ENCODE measurements at regions not wholly inside any gene's neighbourhood (a gene's known extent, or its start where the extent isn't known, plus 50 kb on each side); places are given as distances from the start of the nearest gene placed in this dataset.

DNA sequence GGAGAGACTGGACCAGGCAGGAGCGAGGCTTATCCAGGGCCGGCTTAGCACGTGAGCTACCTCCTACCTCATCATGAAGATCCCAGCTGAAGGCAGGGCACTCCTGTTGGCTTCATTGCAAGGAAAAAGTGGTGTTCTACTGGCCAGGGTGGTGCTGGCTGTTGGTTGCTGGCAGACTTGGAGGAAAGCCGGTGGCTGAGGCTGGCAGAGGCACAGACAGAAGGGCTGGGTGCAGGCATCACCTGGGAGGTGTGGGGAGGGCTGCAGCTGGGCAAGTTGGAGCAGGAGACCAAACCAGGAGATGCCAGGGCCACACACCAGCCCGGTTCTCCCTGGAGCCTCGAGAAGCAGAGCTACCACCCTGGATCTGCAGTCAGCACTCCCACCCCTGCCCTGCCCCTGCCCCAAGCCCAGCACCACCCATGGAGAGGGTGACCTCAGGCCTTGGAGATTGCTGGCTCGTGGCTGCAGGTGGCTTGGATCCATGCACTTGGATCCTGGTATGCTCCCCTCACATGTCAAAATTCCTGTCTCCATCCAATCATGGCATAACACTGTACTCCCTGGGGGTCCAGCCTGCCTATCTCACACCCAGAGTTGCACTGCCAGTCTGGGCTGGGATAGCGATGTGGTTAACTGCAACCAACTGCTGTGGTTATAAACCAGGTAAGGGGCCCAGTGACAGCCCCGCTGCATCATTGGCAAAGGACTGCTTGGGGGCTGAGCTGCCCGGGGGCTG, 49.7 kb downstream of the GLI2 start:
- Histone ChIP-seq H3K36me3 (ENCODE audit: control insufficient read depth, insufficient read depth, low read length) (no peaks in the 10 kb centered on the region), H3K27me3 (ENCODE audit: control insufficient read depth, insufficient read depth, low read length) (peaks cover 2% of the 10 kb centered on the region), H3K4me3 (ENCODE audit: low read depth, low read length) (no peak overlapping the region)
- peak; percentile 22 for DNase-seq (ENCODE audit: low read depth)
- TF ChIP-seq, protein P1, sequence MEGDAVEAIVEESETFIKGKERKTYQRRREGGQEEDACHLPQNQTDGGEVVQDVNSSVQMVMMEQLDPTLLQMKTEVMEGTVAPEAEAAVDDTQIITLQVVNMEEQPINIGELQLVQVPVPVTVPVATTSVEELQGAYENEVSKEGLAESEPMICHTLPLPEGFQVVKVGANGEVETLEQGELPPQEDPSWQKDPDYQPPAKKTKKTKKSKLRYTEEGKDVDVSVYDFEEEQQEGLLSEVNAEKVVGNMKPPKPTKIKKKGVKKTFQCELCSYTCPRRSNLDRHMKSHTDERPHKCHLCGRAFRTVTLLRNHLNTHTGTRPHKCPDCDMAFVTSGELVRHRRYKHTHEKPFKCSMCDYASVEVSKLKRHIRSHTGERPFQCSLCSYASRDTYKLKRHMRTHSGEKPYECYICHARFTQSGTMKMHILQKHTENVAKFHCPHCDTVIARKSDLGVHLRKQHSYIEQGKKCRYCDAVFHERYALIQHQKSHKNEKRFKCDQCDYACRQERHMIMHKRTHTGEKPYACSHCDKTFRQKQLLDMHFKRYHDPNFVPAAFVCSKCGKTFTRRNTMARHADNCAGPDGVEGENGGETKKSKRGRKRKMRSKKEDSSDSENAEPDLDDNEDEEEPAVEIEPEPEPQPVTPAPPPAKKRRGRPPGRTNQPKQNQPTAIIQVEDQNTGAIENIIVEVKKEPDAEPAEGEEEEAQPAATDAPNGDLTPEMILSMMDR (IDR thresholded peaks at IDR 0.05; ENCODE audit: insufficient read depth, low read length, severe bottlenecking), result no peak
- FAIRE-seq, result no peak

- DNase-seq (ENCODE audit: low read depth), result no peak
- TF ChIP-seq, protein P1 (IDR thresholded peaks at IDR 0.05; ENCODE audit: insufficient read depth, low read length, severe bottlenecking), result no peak
- H3K4me3 ChIP-seq (ENCODE audit: low read depth, low read length), result no peak overlapping the region
- H3K36me3 ChIP-seq (ENCODE audit: control insufficient read depth, insufficient read depth, low read length), result no peaks in the 10 kb centered on the region
- FAIRE-seq, result peak; percentile 32
- peaks cover 2% of the 10 kb centered on the region for H3K27me3 ChIP-seq (ENCODE audit: control insufficient read depth, insufficient read depth, low read length)
These were observed 50.6 kb downstream of the GLI2 start for GRCh38 chr2:120786038-120786960.

GRCh38 chr2:120787111-120787821, 51.6 kb downstream of the GLI2 start:
- DNase-seq (ENCODE audit: low read depth) (no peak), FAIRE-seq (no peak)
- H3K4me3 ChIP-seq (ENCODE audit: low read depth, low read length), result no peak overlapping the region
- TF ChIP-seq, protein P1 (IDR thresholded peaks at IDR 0.05; ENCODE audit: insufficient read depth, low read length, severe bottlenecking), result no peak
- H3K27me3 ChIP-seq (ENCODE audit: control insufficient read depth, insufficient read depth, low read length), result peaks cover 2% of the 10 kb centered on the region
- H3K36me3 ChIP-seq (ENCODE audit: control insufficient read depth, insufficient read depth, low read length), result no peaks in the 10 kb centered on the region

DNA sequence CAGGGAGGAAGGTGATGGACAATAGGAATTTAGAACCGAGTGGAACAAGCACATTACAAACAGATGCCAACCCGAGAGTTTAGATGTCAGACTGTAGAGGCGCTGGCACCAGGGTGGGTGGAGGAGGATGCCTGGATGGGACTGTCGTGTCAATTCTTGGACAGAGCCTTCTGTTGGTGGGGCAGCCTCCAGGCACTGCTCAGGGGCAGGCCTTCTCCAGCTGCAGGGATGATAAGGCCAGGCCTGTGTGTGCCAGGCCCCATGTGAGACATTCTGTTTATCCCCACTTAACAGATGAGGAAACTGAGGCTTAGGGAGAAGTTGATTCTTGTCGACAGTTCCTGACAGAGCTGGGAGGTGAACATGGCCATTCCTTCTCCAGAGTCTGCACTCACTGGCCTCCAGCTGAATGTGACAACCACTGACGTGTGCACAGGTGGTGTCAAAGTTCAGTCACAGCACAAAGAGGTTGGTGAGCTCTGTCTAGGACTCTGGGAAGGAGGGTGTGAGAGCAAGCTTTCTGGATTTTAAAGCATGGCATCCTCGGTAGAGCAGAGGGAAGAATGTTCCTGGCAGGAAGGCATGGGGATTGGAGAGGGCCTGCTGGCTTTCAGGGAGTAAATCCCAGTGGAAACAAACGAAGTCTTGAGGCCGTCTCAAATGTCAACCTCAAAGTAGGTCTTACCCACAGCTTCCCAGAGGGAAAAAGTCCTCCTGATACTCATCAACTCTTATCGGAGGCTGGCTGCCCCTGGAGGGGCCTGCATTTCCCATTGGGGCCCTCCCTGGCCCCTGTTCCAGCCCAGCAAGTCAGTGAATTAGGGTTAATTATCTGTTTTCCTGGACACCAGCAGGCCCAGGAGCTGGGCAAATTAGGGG, 52.4 kb downstream of the GLI2 start:
- H3K4me3 ChIP-seq (ENCODE audit: low read depth, low read length), result no peak overlapping the region
- H3K27me3 ChIP-seq (ENCODE audit: control insufficient read depth, insufficient read depth, low read length), result no peaks in the 10 kb centered on the region
- H3K36me3 ChIP-seq (ENCODE audit: control insufficient read depth, insufficient read depth, low read length), result no peaks in the 10 kb centered on the region
- no peak for DNase-seq (ENCODE audit: low read depth)
- FAIRE-seq, result peak; percentile 91
- TF ChIP-seq, protein P1 (IDR thresholded peaks at IDR 0.05; ENCODE audit: insufficient read depth, low read length, severe bottlenecking), result no peak
